CD8-positive, alpha-beta memory T cell (primary cell): ENCODE measurements at regions not wholly inside any gene's neighbourhood (a gene's known extent, or its start where the extent isn't known, plus 50 kb on each side); places are given as distances from the start of the nearest gene placed in this dataset.
"Not testable (repeated sequence)": the region's sequence is repeated elsewhere in the genome, so short reads cannot be mapped to it uniquely, and the experiment has no call there.

Experiments
- CTCF ChIA-PET: fragments of 350-600 bp; sonication (Branson Sonifier 250); formaldehyde crosslinking; loops from one replicate; lab custom pipeline; 2021; ENCODE audit warnings: antibody characterized with exemption; lab: Charles Lee
- POLR2A ChIA-PET: fragments of 350-600 bp; sonication (Branson Sonifier 250); formaldehyde crosslinking; loops from one replicate; lab custom pipeline; 2021; ENCODE audit warnings: antibody characterized with exemption; lab: Charles Lee
- DNase-seq, 5 donors: peaks; one replicate each; pipeline versions ENCODE4 v3.0.0 to v3.0.0-alpha.2; 2020 to 2022; ENCODE audit warnings: mixed read lengths in 1 of 5
- H3K27ac ChIP-seq: one replicate; pipeline ENCODE4 v1.7.0; 2013; ENCODE audit warnings: low read depth, mild to moderate bottlenecking, low read length, moderate library complexity
- H3K27me3 ChIP-seq: 2 replicates; pipeline ENCODE4 v1.7.0; 2013; ENCODE audit warnings: low read length, mild to moderate bottlenecking; ENCODE audit not compliant: insufficient read depth, poor library complexity, severe bottlenecking
- H3K36me3 ChIP-seq: 2 replicates; pipeline ENCODE4 v1.7.0; 2013; ENCODE audit warnings: mild to moderate bottlenecking, low read length, moderate library complexity; ENCODE audit not compliant: insufficient read depth
- H3K4me1 ChIP-seq: 2 replicates; pipeline ENCODE4 v1.7.0; 2013; ENCODE audit warnings: mild to moderate bottlenecking, low read length, moderate library complexity; ENCODE audit not compliant: insufficient read depth
- H3K4me3 ChIP-seq: 2 replicates; pipeline ENCODE4 v1.7.0; 2013; ENCODE audit warnings: mild to moderate bottlenecking, low read length
- H3K9me3 ChIP-seq: 2 replicates; pipeline ENCODE4 v1.7.0; 2013; ENCODE audit warnings: mild to moderate bottlenecking, low read length
- H3K27ac Mint-ChIP-seq, 8 donors: one replicate each; pipeline ENCODE4 v1.8.0; 2020 to 2021; ENCODE audit warnings: mixed read lengths in 8 of 8, mild to moderate bottlenecking in 6 of 8, inconsistent platforms in 3 of 8, moderate library complexity in 3 of 8
- H3K27me3 Mint-ChIP-seq, 2 donors: one replicate each; pipeline ENCODE4 v1.8.0; 2020 to 2021; ENCODE audit warnings: mixed read lengths in 2 of 2, mild to moderate bottlenecking in 1 of 2, moderate library complexity in 1 of 2
- H3K36me3 Mint-ChIP-seq, 3 donors: one replicate each; pipeline ENCODE4 v1.8.0; 2020 to 2021; ENCODE audit warnings: mixed read lengths in 3 of 3, inconsistent platforms in 1 of 3, mild to moderate bottlenecking in 1 of 3
- H3K4me1 Mint-ChIP-seq, 3 donors: one replicate each; pipeline ENCODE4 v1.8.0; 2020 to 2021; ENCODE audit warnings: mixed read lengths in 3 of 3, inconsistent platforms in 1 of 3, mild to moderate bottlenecking in 1 of 3
- H3K4me3 Mint-ChIP-seq, 7 donors: one replicate each; pipeline ENCODE4 v1.8.0; 2020 to 2021; ENCODE audit warnings: mixed read lengths in 7 of 7, mild to moderate bottlenecking in 6 of 7, moderate library complexity in 4 of 7, inconsistent platforms in 2 of 7
- H3K9me3 Mint-ChIP-seq, 5 donors: one replicate each; pipeline ENCODE4 v1.8.0; 2020 to 2022; ENCODE audit warnings: mixed read lengths in 5 of 5, mild to moderate bottlenecking in 3 of 5, moderate library complexity in 2 of 5, inconsistent platforms in 1 of 5

- H3K9me3 Mint-ChIP-seq, result no peaks in the 10 kb centered on the region
- CTCF ChIA-PET, result interaction anchor here (4.0 to 5.5 kb wide), 2 partner anchors 8 to 196 kb away, joined by 27 to 39 read pairs; partner anchors contain the start of gene MGAT5B
- H3K4me1 ChIP-seq, result no peaks in the 10 kb centered on the region
- no peaks in the 10 kb centered on the region for H3K36me3 ChIP-seq
- no peak for DNase-seq
- peaks cover 0 to 3% (median 0%) of the 10 kb centered on the region in 3 donors for H3K4me1 Mint-ChIP-seq
- no peak overlapping the region for H3K4me3 Mint-ChIP-seq
- no peak overlapping the region for H3K27ac ChIP-seq
- H3K27ac Mint-ChIP-seq, result no peak overlapping the region
- H3K27me3 Mint-ChIP-seq, result peaks cover 5 to 22% of the 10 kb centered on the region in 2 donors
- H3K4me3 ChIP-seq, result no peak overlapping the region
- no peaks in the 10 kb centered on the region for H3K36me3 Mint-ChIP-seq
- no peaks in the 10 kb centered on the region for H3K9me3 ChIP-seq
- POLR2A ChIA-PET, result no interaction called here
- no peaks in the 10 kb centered on the region for H3K27me3 ChIP-seq
Observed at GRCh38 chr17:77064598-77064997, 76.2 kb upstream of the SEC14L1 start.

GRCh38 chr17:77066165-77066564 lies 74.6 kb upstream of the SEC14L1 start:
- Histone ChIP-seq H3K27me3 (no peaks in the 10 kb centered on the region), H3K27ac (no peak overlapping the region), H3K4me3 (no peak overlapping the region), H3K36me3 (no peaks in the 10 kb centered on the region), H3K4me1 (no peaks in the 10 kb centered on the region), H3K9me3 (no peaks in the 10 kb centered on the region)
- POLR2A ChIA-PET, result no interaction called here
- peaks cover 6 to 33% of the 10 kb centered on the region in 2 donors for H3K27me3 Mint-ChIP-seq
- no peaks in the 10 kb centered on the region for H3K36me3 Mint-ChIP-seq
- peaks cover 0 to 3% (median 0%) of the 10 kb centered on the region in 3 donors for H3K4me1 Mint-ChIP-seq
- no peak overlapping the region for H3K27ac Mint-ChIP-seq
- no peak overlapping the region for H3K4me3 Mint-ChIP-seq
- no peaks in the 10 kb centered on the region for H3K9me3 Mint-ChIP-seq
- DNase-seq, result no peak
- CTCF ChIA-PET, result interaction anchor here (0.9 to 5.5 kb wide), 4 partner anchors 9 to 198 kb away, joined by 3 to 39 read pairs (median 19); partner anchors contain the start of gene MGAT5B

DNA sequence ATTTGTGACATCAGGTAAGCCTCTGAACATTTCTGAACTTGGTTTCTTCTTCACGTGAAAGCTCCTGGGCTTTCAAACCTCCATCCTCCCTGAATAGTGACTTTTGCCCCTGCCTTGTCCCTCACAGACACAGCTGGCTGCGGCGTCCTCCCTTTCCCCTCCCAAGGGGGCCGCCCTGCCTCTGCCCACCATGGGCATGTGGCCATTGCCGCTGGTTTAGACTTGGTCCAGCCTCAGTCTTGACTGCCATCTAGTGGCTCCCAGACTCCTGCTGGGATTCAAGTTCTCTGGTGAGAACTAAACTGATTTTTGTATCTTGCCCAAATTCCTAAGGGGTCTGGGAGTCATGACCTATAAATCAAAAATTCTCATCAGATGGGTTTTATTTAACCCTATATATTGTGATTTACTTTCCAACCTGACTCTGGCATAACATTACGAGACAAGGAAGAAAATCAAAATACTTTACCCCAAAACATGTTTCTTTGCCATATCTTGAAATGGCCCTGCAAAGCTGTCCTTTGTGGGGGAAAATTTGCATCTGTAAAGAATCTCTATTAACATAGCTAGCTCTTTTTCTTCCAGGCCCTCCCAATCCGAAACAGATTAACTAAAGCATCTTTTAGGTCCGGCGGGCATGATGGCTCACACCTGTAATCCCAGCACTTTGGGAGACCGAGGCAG lies 73.9 kb upstream of the SEC14L1 start:
- Mint-ChIP-seq H3K27ac (peak overlapping the region in 1 of 8 donors; percentile 83), H3K27me3 (peaks cover 5 to 33% of the 10 kb centered on the region in 2 donors)
- H3K36me3 ChIP-seq, H3K9me3 Mint-ChIP-seq, H3K4me3 ChIP-seq, H3K4me1 ChIP-seq, H3K27me3 ChIP-seq, H3K4me1 Mint-ChIP-seq, H3K27ac ChIP-seq, H3K36me3 Mint-ChIP-seq, POLR2A ChIA-PET, H3K9me3 ChIP-seq, H3K4me3 Mint-ChIP-seq: not testable (repeated sequence)
- DNase-seq, result peak; percentile 14 to 74 (median 21)
- CTCF ChIA-PET, result interaction anchor here (0.9 to 5.5 kb wide), 4 partner anchors 10 to 198 kb away, joined by 3 to 39 read pairs (median 19); partner anchors contain the start of gene MGAT5B

- Mint-ChIP-seq H3K9me3 (no peaks in the 10 kb centered on the region), H3K27me3 (peaks cover 14 to 53% of the 10 kb centered on the region in 2 donors), H3K4me3 (no peak overlapping the region), H3K36me3 (no peaks in the 10 kb centered on the region), H3K4me1 (peaks cover 0 to 3% (median 0%) of the 10 kb centered on the region in 3 donors), H3K27ac (no peak overlapping the region)
- CTCF ChIA-PET, result interaction anchor here (1.1 to 5.5 kb wide), 2 partner anchors 197 to 200 kb away, joined by 3 to 39 read pairs; partner anchors contain the start of gene MGAT5B
- POLR2A ChIA-PET, result interaction anchor here (0.7 kb wide), 1 partner anchor 484 kb away, joined by 3 read pairs; no protein-coding TSS in a partner anchor
- DNase-seq, result no peak
- Histone ChIP-seq H3K27ac (no peak overlapping the region), H3K4me3 (no peak overlapping the region), H3K9me3 (no peaks in the 10 kb centered on the region), H3K36me3 (no peaks in the 10 kb centered on the region), H3K27me3 (no peaks in the 10 kb centered on the region), H3K4me1 (no peaks in the 10 kb centered on the region)
Observed at GRCh38 chr17:77068915-77069314, 71.9 kb upstream of the SEC14L1 start.

- H3K27me3 ChIP-seq, result no peaks in the 10 kb centered on the region
- CTCF ChIA-PET, result interaction anchor here (0.7 kb wide), 2 partner anchors 13 to 1464 kb away, joined by 3 read pairs; no protein-coding TSS in a partner anchor
- no peak overlapping the region for H3K4me3 ChIP-seq
- DNase-seq, result no peak
- peak overlapping the region; percentile 73 for H3K27ac ChIP-seq
- Mint-ChIP-seq H3K36me3 (no peaks in the 10 kb centered on the region), H3K4me3 (no peak overlapping the region), H3K27me3 (peaks cover 20 to 62% of the 10 kb centered on the region in 2 donors), H3K4me1 (peaks cover 0 to 3% (median 0%) of the 10 kb centered on the region in 3 donors), H3K27ac (no peak overlapping the region), H3K9me3 (no peaks in the 10 kb centered on the region)
- H3K36me3 ChIP-seq, result no peaks in the 10 kb centered on the region
- no peaks in the 10 kb centered on the region for H3K4me1 ChIP-seq
- POLR2A ChIA-PET, result no interaction called here
- H3K9me3 ChIP-seq, result no peaks in the 10 kb centered on the region
Observed at GRCh38 chr17:77070888-77071279, 69.9 kb upstream of the SEC14L1 start.

GRCh38 chr17:77071925-77072490 lies 68.8 kb upstream of the SEC14L1 start:
- Mint-ChIP-seq H3K4me3 (no peak overlapping the region), H3K27me3 (peaks cover 21 to 67% of the 10 kb centered on the region in 2 donors), H3K36me3 (no peaks in the 10 kb centered on the region), H3K27ac (peak overlapping the region in 1 of 8 donors; percentile 43), H3K9me3 (no peaks in the 10 kb centered on the region), H3K4me1 (no peaks in the 10 kb centered on the region)
- no peak for DNase-seq
- no peak overlapping the region for H3K27ac ChIP-seq
- H3K27me3 ChIP-seq, result no peaks in the 10 kb centered on the region
- no peaks in the 10 kb centered on the region for H3K9me3 ChIP-seq
- H3K4me3 ChIP-seq, result no peak overlapping the region
- no peaks in the 10 kb centered on the region for H3K4me1 ChIP-seq
- no peaks in the 10 kb centered on the region for H3K36me3 ChIP-seq
- ChIA-PET CTCF (no interaction called here), POLR2A (no interaction called here)

GRCh38 chr17:77072670-77073069 lies 68.1 kb upstream of the SEC14L1 start:
- H3K4me1 Mint-ChIP-seq, result no peaks in the 10 kb centered on the region
- H3K4me3 ChIP-seq, result no peak overlapping the region
- DNase-seq, result no peak
- H3K9me3 Mint-ChIP-seq, result no peaks in the 10 kb centered on the region
- no peaks in the 10 kb centered on the region for H3K36me3 ChIP-seq
- no peak overlapping the region for H3K4me3 Mint-ChIP-seq
- H3K9me3 ChIP-seq, result no peaks in the 10 kb centered on the region
- POLR2A ChIA-PET, result no interaction called here
- no peaks in the 10 kb centered on the region for H3K36me3 Mint-ChIP-seq
- no peaks in the 10 kb centered on the region for H3K4me1 ChIP-seq
- H3K27me3 ChIP-seq, result no peaks in the 10 kb centered on the region
- H3K27me3 Mint-ChIP-seq, result peaks cover 24 to 70% of the 10 kb centered on the region in 2 donors
- CTCF ChIA-PET, result interaction anchor here (1.0 kb wide), 1 partner anchor 16 kb away, joined by 4 read pairs; no protein-coding TSS in a partner anchor
- no peak overlapping the region for H3K27ac ChIP-seq
- H3K27ac Mint-ChIP-seq, result no peak overlapping the region

DNA sequence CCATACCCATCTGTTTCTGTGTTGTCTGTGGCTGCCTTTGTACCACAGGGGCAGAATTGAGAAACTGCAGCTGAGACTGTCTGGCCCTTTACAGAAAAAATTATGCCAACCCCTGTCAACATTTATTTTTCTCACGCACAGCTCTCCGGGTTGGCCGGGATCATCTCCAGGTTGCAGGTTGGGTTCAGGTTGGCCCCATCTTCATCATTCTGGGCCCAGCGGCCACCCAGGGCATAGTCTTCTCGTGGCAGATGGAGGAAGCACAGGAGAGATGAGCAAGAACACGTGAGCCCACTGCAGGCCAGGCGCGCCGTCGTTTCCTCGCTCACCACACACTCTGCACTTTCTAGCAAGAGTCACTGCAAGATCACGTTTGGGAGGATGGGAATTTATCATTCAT lies 66.1 kb upstream of the SEC14L1 start:
- CTCF ChIA-PET, result interaction anchor here (0.7 to 1.5 kb wide), 3 partner anchors 12 to 207 kb away, joined by 3 to 5 read pairs (median 4); partner anchors contain the start of gene MGAT5B
- no peak overlapping the region for H3K27ac ChIP-seq
- peak overlapping the region in 2 of 8 donors; percentile 28 to 59 for H3K27ac Mint-ChIP-seq

More for the DNA sequence above, 66.1 kb upstream of the SEC14L1 start:
- no peaks in the 10 kb centered on the region for H3K36me3 ChIP-seq
- no peaks in the 10 kb centered on the region for H3K36me3 Mint-ChIP-seq
- no peaks in the 10 kb centered on the region for H3K27me3 ChIP-seq
- no peaks in the 10 kb centered on the region for H3K9me3 Mint-ChIP-seq
- H3K27me3 Mint-ChIP-seq, result peaks cover 26 to 73% of the 10 kb centered on the region in 2 donors
- H3K4me3 Mint-ChIP-seq, result no peak overlapping the region
- no peaks in the 10 kb centered on the region for H3K4me1 Mint-ChIP-seq
- H3K4me1 ChIP-seq, result no peaks in the 10 kb centered on the region
- DNase-seq, result no peak
- no peak overlapping the region for H3K4me3 ChIP-seq
- no peaks in the 10 kb centered on the region for H3K9me3 ChIP-seq
- POLR2A ChIA-PET, result no interaction called here
